ENCODE measurements at regions not wholly inside any gene's neighbourhood (a gene's known extent, or its start where the extent isn't known, plus 50 kb on each side); places are given as distances from the start of the nearest gene placed in this dataset.

GRCh38 chr13:22135446-22135845 lies 464.6 kb downstream of the FGF9 start:
- H3K4me3 ChIP-seq (ENCODE audit: low read length) = no peak overlapping the region
- no peak for DNase-seq (ENCODE audit: low read depth)
- TF ChIP-seq CTCF (conservative IDR thresholded peaks at IDR 0.05; ENCODE audit: low read length) = no peak

- DNase-seq (ENCODE audit: low read depth) = no peak
- no peak overlapping the region for H3K4me3 ChIP-seq (ENCODE audit: low read length)
- TF ChIP-seq CTCF (conservative IDR thresholded peaks at IDR 0.05; ENCODE audit: low read length) = no peak
Observed at GRCh38 chr13:22137361-22138050, 466.6 kb downstream of the FGF9 start.

- no peak for TF ChIP-seq CTCF (conservative IDR thresholded peaks at IDR 0.05; ENCODE audit: low read length)
Observed at GRCh38 chr13:22138947-22139346, 468.1 kb downstream of the FGF9 start.

GRCh38 chr13:22141716-22142115 lies 470.8 kb downstream of the FGF9 start:
- no peak for DNase-seq (ENCODE audit: low read depth)
- no peak for TF ChIP-seq CTCF (conservative IDR thresholded peaks at IDR 0.05; ENCODE audit: low read length)
- no peak overlapping the region for H3K4me3 ChIP-seq (ENCODE audit: low read length)

More at GRCh38 chr13:22138947-22139346, 468.1 kb downstream of the FGF9 start:
- no peak for DNase-seq (ENCODE audit: low read depth)
- no peak overlapping the region for H3K4me3 ChIP-seq (ENCODE audit: low read length)

GRCh38 chr13:22143671-22144070 lies 472.8 kb downstream of the FGF9 start:
- no peak for TF ChIP-seq CTCF (conservative IDR thresholded peaks at IDR 0.05; ENCODE audit: low read length)
- no peak for DNase-seq (ENCODE audit: low read depth)

GRCh38 chr13:22144806-22145205 lies 473.9 kb downstream of the FGF9 start:
- H3K4me3 ChIP-seq (ENCODE audit: low read length) = no peak overlapping the region
- no peak for TF ChIP-seq CTCF (conservative IDR thresholded peaks at IDR 0.05; ENCODE audit: low read length)
- DNase-seq (ENCODE audit: low read depth) = no peak

More at GRCh38 chr13:22143671-22144070, 472.8 kb downstream of the FGF9 start:
- H3K4me3 ChIP-seq (ENCODE audit: low read length) = no peak overlapping the region

GRCh38 chr13:22148187-22148586 lies 477.3 kb downstream of the FGF9 start:
- TF ChIP-seq CTCF (conservative IDR thresholded peaks at IDR 0.05; ENCODE audit: low read length) = no peak
- DNase-seq (ENCODE audit: low read depth) = no peak

More at GRCh38 chr13:22148187-22148586, 477.3 kb downstream of the FGF9 start:
- H3K4me3 ChIP-seq (ENCODE audit: low read length) = no peak overlapping the region

Data from AG10803 (cell line).